GM12874 (cell line): ENCODE measurements at regions not wholly inside any gene's neighbourhood (a gene's known extent, or its start where the extent isn't known, plus 50 kb on each side); places are given as distances from the start of the nearest gene placed in this dataset.

ENCODE experiments used
- TF ChIP-seq, protein P1 (sequence below): IDR thresholded peaks from 2 replicates; pipeline ENCODE4 v1.5.1; 2011; ENCODE audit warnings: low read depth, mild to moderate bottlenecking, control low read depth, low read length, moderate library complexity; ENCODE audit not compliant: insufficient read depth

DNA sequence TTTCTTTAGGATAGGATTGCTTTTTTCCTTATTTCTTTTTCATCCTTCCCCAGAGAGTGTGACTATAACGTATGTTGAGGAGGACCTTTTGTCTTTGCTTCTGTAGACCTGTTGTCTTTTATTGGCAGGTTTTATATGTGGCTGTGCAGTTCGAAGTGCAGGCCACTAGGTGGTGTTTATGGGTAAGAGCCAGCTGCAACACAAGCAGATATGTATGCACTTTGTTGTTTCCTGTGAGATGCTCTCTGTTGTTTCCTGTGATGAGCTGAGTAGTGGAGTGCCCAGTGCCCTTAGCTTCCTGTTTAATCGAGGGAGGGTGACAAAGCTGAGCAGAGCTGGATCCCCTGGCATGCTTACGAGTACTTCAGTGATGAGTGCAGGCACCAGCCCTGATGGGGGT lies 50.0 kb upstream of the TGIF2LX start:
- TF ChIP-seq, protein P1, sequence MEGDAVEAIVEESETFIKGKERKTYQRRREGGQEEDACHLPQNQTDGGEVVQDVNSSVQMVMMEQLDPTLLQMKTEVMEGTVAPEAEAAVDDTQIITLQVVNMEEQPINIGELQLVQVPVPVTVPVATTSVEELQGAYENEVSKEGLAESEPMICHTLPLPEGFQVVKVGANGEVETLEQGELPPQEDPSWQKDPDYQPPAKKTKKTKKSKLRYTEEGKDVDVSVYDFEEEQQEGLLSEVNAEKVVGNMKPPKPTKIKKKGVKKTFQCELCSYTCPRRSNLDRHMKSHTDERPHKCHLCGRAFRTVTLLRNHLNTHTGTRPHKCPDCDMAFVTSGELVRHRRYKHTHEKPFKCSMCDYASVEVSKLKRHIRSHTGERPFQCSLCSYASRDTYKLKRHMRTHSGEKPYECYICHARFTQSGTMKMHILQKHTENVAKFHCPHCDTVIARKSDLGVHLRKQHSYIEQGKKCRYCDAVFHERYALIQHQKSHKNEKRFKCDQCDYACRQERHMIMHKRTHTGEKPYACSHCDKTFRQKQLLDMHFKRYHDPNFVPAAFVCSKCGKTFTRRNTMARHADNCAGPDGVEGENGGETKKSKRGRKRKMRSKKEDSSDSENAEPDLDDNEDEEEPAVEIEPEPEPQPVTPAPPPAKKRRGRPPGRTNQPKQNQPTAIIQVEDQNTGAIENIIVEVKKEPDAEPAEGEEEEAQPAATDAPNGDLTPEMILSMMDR, result peak; percentile 16; the same call in 1 of the 2 replicates
